RWPE2 (cell line): ENCODE measurements at regions not wholly inside any gene's neighbourhood (a gene's known extent, or its start where the extent isn't known, plus 50 kb on each side); places are given as distances from the start of the nearest gene placed in this dataset.
A peak's percentile ranks its signal among the peaks of the same experiment; 100 is the strongest.

Source experiments
- ATAC-seq: fragments of 200-7000 bp; cut with Tn5 transposase; 3 replicates; pipeline ENCODE4 v1.9.1; 2021; ENCODE audit warnings: low read depth
- DNase-seq: peaks from one replicate; pipeline ENCODE4 v3.0.0-alpha.2; 2020; ENCODE audit warnings: low spot score
- H3K27ac ChIP-seq: fragments of 450-650 bp; 2 replicates; pipeline ENCODE4 v1.5.1; 2017; ENCODE audit warnings: mild to moderate bottlenecking; ENCODE audit not compliant: poor library complexity, severe bottlenecking
- H3K27me3 ChIP-seq: fragments of 250-450 bp; sonication (Bioruptor Pico); 2 replicates; pipeline ENCODE4 v1.5.1; 2021; ENCODE audit warnings: mild to moderate bottlenecking, moderate library complexity; ENCODE audit not compliant: insufficient read depth, poor library complexity, severe bottlenecking
- H3K36me3 ChIP-seq: fragments of 250-450 bp; sonication (Bioruptor Pico); 2 replicates; pipeline ENCODE4 v1.5.1; 2020; ENCODE audit warnings: low read depth, mild to moderate bottlenecking, moderate library complexity
- H3K4me1 ChIP-seq: fragments of 250-450 bp; sonication (Bioruptor Pico); 2 replicates; pipeline ENCODE4 v1.5.1; 2021; ENCODE audit warnings: mild to moderate bottlenecking, moderate library complexity; ENCODE audit not compliant: insufficient read depth, poor library complexity, severe bottlenecking
- H3K4me3 ChIP-seq: fragments of 250-450 bp; sonication (Bioruptor Pico); 2 replicates; pipeline ENCODE4 v1.5.1; 2021; ENCODE audit warnings: mild to moderate bottlenecking, moderate library complexity; ENCODE audit not compliant: severe bottlenecking
- H3K9me3 ChIP-seq: fragments of 250-450 bp; sonication (Bioruptor Pico); 2 replicates; pipeline ENCODE4 v1.5.1; 2021; ENCODE audit warnings: mild to moderate bottlenecking, moderate library complexity; ENCODE audit not compliant: severe bottlenecking
- TF ChIP-seq, protein P1 (sequence below): fragments of 450-650 bp; IDR thresholded peaks from one replicate; pipeline ENCODE4 v1.5.1; 2017; ENCODE audit warnings: mild to moderate bottlenecking, moderate library complexity; ENCODE audit not compliant: poor library complexity, severe bottlenecking

DNA sequence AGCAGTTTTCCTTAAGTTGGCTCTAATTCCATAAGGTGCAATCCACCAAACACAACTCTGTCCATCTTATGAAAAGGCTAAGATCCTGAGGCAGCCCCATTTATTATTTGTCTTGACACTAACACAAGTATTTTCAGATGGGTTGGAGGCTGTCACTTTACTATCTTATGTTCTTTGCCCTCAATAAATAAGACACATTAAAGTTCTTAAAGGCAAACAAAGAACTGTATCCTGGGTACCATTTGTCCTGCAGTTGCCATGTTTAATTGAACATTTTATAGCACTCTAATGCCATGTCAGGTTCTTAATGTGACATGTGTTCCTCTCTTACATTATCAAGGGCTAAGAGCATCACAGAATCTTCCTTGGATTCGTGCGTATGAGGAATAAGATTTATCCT lies 189.5 kb upstream of the SNX2 start:
- ATAC-seq (no peak), DNase-seq (no peak)
- Histone ChIP-seq H3K27ac (no peak overlapping the region), H3K27me3 (peaks cover 12% of the 10 kb centered on the region), H3K4me1 (no peaks in the 10 kb centered on the region), H3K9me3 (no peaks in the 10 kb centered on the region), H3K4me3 (no peak overlapping the region), H3K36me3 (no peaks in the 10 kb centered on the region)
- TF ChIP-seq, protein P1, sequence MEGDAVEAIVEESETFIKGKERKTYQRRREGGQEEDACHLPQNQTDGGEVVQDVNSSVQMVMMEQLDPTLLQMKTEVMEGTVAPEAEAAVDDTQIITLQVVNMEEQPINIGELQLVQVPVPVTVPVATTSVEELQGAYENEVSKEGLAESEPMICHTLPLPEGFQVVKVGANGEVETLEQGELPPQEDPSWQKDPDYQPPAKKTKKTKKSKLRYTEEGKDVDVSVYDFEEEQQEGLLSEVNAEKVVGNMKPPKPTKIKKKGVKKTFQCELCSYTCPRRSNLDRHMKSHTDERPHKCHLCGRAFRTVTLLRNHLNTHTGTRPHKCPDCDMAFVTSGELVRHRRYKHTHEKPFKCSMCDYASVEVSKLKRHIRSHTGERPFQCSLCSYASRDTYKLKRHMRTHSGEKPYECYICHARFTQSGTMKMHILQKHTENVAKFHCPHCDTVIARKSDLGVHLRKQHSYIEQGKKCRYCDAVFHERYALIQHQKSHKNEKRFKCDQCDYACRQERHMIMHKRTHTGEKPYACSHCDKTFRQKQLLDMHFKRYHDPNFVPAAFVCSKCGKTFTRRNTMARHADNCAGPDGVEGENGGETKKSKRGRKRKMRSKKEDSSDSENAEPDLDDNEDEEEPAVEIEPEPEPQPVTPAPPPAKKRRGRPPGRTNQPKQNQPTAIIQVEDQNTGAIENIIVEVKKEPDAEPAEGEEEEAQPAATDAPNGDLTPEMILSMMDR: no peak

DNA sequence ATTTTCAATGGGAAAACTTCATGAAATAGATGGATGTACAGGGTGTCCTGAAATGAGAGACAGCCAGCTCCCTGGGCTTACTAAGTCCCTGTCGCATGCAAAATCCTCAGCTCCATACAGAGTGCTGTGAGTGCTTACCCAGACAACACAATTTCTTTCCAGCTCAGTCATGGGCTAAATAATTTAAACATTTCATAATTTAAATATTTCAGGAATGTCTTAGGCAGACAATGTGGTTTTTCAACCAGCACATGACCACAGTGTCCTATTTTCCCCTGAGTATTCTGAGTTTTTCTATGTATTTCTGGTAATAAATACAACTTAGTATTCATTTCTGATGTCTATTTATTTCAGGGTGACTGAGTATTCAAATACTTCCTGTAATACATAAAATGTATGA lies 188.5 kb upstream of the SNX2 start:
- TF ChIP-seq, protein P1: no peak
- Histone ChIP-seq H3K27ac (no peak overlapping the region), H3K4me3 (no peak overlapping the region), H3K9me3 (no peaks in the 10 kb centered on the region), H3K27me3 (peaks cover 12% of the 10 kb centered on the region), H3K4me1 (no peaks in the 10 kb centered on the region), H3K36me3 (no peaks in the 10 kb centered on the region)
- ATAC-seq (peak; percentile 27; the same call in 1 of the 3 replicates), DNase-seq (no peak)

DNA sequence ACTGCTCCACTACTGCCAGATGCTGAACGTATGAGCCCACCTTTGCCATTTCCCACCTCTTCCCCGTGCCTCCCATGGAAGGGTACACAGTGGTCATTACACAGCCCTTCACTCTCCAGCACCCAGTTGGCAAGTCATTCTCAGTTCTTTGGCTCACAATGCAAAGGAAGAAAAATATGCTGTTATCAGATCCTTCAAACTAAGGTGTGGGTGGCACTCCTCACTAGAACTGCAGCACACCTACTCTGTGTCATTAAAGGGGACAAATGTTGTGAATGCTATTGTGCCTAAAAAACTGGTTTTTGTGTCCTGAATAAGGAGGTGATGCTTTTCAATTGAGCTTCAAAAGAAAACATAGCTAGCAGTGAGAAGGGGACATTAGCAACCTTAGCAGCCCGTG lies 183.1 kb upstream of the SNX2 start:
- TF ChIP-seq, protein P1: no peak
- Histone ChIP-seq H3K36me3 (no peaks in the 10 kb centered on the region), H3K4me1 (no peaks in the 10 kb centered on the region), H3K9me3 (no peaks in the 10 kb centered on the region), H3K27me3 (no peaks in the 10 kb centered on the region), H3K27ac (no peak overlapping the region), H3K4me3 (no peak overlapping the region)
- ATAC-seq: no peak
- DNase-seq: no peak

DNA sequence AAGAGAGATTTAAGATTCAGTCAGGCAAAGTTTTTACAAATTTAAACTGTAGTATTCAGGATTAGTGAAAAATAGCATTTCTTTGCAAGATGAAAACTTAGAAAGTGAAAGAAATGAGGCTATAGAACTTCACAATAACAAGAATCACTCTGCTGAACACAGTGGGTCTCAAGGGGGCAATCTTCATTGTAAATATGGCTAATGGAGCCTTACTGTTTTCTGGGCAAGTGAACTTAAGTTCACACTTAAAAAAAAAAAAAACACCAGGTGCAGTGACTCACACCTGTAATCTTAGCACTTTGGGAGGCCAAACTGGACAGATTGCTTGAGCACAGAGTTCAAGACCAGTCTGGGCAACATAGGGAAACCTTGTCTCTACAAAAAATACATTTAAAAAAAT lies 175.9 kb upstream of the SNX2 start:
- DNase-seq (no peak), ATAC-seq (no peak)
- Histone ChIP-seq H3K27ac (no peak overlapping the region), H3K9me3 (no peaks in the 10 kb centered on the region), H3K4me1 (no peaks in the 10 kb centered on the region), H3K36me3 (no peaks in the 10 kb centered on the region), H3K4me3 (no peak overlapping the region), H3K27me3 (no peaks in the 10 kb centered on the region)
- TF ChIP-seq, protein P1: no peak

DNA sequence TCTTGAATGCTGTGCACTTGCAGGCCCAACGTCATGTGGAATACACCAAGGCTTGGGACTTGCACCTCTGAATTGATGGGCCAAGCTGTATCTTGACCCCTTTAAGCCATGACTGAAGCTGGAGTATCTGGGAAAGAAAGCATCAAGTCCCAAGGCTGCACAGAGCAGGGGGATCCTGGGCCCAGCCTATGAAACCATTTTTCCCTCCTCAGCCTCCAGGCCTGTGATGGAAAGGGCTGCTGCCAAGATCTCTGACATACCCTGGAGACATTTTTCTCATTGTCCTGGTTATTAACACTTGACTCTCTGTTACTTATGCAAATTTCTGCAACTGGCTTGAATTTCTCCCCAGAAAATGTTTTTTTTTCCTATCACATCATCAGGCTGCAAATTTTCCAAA lies 174.0 kb upstream of the SNX2 start:
- DNase-seq (no peak), ATAC-seq (no peak)
- Histone ChIP-seq H3K27me3 (no peaks in the 10 kb centered on the region), H3K9me3 (no peaks in the 10 kb centered on the region), H3K36me3 (no peaks in the 10 kb centered on the region), H3K27ac (no peak overlapping the region), H3K4me3 (no peak overlapping the region), H3K4me1 (no peaks in the 10 kb centered on the region)
- TF ChIP-seq, protein P1: no peak
